OCI-LY1 (cell line): ENCODE measurements at regions not wholly inside any gene's neighbourhood (a gene's known extent, or its start where the extent isn't known, plus 50 kb on each side); places are given as distances from the start of the nearest gene placed in this dataset.

Source experiments
- H2AFZ ChIP-seq: fragments of 200-600 bp; sonication (generic), shearing (Covaris generic); 2 replicates; pipeline ENCODE4 v1.6.0; 2014; ENCODE audit warnings: antibody characterized with exemption, mild to moderate bottlenecking, low read length
- H3F3A ChIP-seq: fragments of 200-600 bp; sonication (generic), shearing (Covaris generic); 2 replicates; pipeline ENCODE4 v1.6.0; 2014; ENCODE audit warnings: mild to moderate bottlenecking, antibody characterized with exemption, low read length, moderate library complexity; ENCODE audit not compliant: insufficient read depth
- H3K27ac ChIP-seq: fragments of 200-600 bp; sonication (generic); 2 replicates; pipeline ENCODE4 v1.5.1; 2014; ENCODE audit warnings: low read length, mixed run types, mild to moderate bottlenecking, low read depth; ENCODE audit not compliant: poor library complexity, severe bottlenecking
- H3K27me3 ChIP-seq: fragments of 200-600 bp; sonication (generic); 2 replicates; pipeline ENCODE4 v1.6.0; 2014; ENCODE audit warnings: antibody characterized with exemption, mild to moderate bottlenecking, low read length, moderate library complexity; ENCODE audit not compliant: insufficient read depth
- H3K36me3 ChIP-seq: fragments of 200-600 bp; sonication (generic); 2 replicates; pipeline ENCODE4 v1.6.1; 2014; ENCODE audit warnings: mild to moderate bottlenecking, antibody characterized with exemption, low read length, moderate library complexity, mixed read lengths; ENCODE audit not compliant: insufficient read depth
- H3K4me1 ChIP-seq: fragments of 200-600 bp; sonication (generic); 2 replicates; pipeline ENCODE4 v1.5.1; 2014; ENCODE audit warnings: mild to moderate bottlenecking, low read length, moderate library complexity; ENCODE audit not compliant: insufficient read depth, severe bottlenecking
- H3K4me2 ChIP-seq: fragments of 200-600 bp; sonication (generic), shearing (Covaris generic); 2 replicates; pipeline ENCODE4 v1.6.1; 2014; ENCODE audit warnings: low read length
- H3K4me3 ChIP-seq: fragments of 200-600 bp; sonication (generic); 2 replicates; pipeline ENCODE4 v1.5.1; 2014; ENCODE audit warnings: low read length, low read depth, mild to moderate bottlenecking, mixed read lengths; ENCODE audit not compliant: poor library complexity, severe bottlenecking
- H3K79me2 ChIP-seq: fragments of 200-600 bp; shearing (Covaris generic); 2 replicates; pipeline ENCODE4 v1.6.1; 2016; ENCODE audit warnings: mixed run types, low read length, mixed read lengths; ENCODE audit not compliant: insufficient read depth
- H3K9ac ChIP-seq: fragments of 200-600 bp; sonication (generic), shearing (Covaris generic); 2 replicates; pipeline ENCODE4 v1.6.1; 2014; ENCODE audit warnings: mild to moderate bottlenecking, low read length, mixed read lengths
- H3K9me2 ChIP-seq: fragments of 200-600 bp; sonication (generic), shearing (Covaris generic); 2 replicates; pipeline ENCODE4 v1.6.1; 2014; ENCODE audit warnings: low read depth, mild to moderate bottlenecking, low read length, mixed read lengths
- H3K9me3 ChIP-seq: fragments of 200-600 bp; shearing (Covaris generic); 2 replicates; pipeline ENCODE4 v1.6.1; 2014; ENCODE audit warnings: low read length, mixed read lengths
- H4K20me1 ChIP-seq: fragments of 200-600 bp; sonication (generic), shearing (Covaris generic); 2 replicates; pipeline ENCODE4 v1.6.0; 2016; ENCODE audit warnings: mild to moderate bottlenecking, low read length; ENCODE audit not compliant: insufficient read depth
- EZH2 ChIP-seq: fragments of 200-600 bp; sonication (generic), shearing (Covaris generic); IDR thresholded peaks from 2 replicates; pipeline ENCODE4 v1.8.0; 2017; ENCODE audit warnings: borderline replicate concordance, mixed run types, mild to moderate bottlenecking, antibody characterized with exemption, low read length, moderate library complexity, mixed read lengths
- TF ChIP-seq, protein P1 (sequence below): fragments of 200-600 bp; sonication (generic), shearing (Covaris generic); IDR thresholded peaks from 2 replicates; pipeline ENCODE4 v1.5.1; 2017; ENCODE audit warnings: mild to moderate bottlenecking, antibody characterized with exemption, low read length, moderate library complexity, mixed read lengths

DNA sequence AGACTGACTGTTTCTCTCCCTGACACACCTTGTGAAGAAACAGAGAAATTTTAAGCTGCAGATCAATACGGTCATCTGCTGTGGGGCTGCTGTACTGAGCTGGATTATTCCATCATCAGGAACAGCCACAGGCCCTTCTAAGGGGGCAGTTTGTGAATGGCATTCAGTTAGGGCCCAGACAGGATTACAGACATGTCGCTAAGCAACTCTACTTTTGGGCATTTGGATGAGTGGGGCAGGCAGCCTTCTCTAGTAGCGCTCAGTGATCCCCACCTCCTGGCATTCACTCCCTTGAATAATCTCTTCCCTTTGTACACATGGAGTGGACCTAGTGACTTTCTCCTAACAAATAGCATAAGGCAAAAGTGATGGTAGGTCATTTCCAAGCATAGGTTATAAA, 144.4 kb upstream of the RARB start:
- Histone ChIP-seq H3K27me3 (no peaks in the 10 kb centered on the region), H3K4me1 (no peaks in the 10 kb centered on the region), H3K4me2 (no peak overlapping the region), H3K36me3 (no peaks in the 10 kb centered on the region), H3K9me2 (no peaks in the 10 kb centered on the region), H3K27ac (no peak overlapping the region), H3F3A (no peaks in the 10 kb centered on the region), H3K9ac (no peak overlapping the region), H3K9me3 (no peaks in the 10 kb centered on the region), H4K20me1 (no peaks in the 10 kb centered on the region), H3K79me2 (no peaks in the 10 kb centered on the region), H3K4me3 (no peak overlapping the region), H2AFZ (no peak overlapping the region)
- TF ChIP-seq, protein P1, sequence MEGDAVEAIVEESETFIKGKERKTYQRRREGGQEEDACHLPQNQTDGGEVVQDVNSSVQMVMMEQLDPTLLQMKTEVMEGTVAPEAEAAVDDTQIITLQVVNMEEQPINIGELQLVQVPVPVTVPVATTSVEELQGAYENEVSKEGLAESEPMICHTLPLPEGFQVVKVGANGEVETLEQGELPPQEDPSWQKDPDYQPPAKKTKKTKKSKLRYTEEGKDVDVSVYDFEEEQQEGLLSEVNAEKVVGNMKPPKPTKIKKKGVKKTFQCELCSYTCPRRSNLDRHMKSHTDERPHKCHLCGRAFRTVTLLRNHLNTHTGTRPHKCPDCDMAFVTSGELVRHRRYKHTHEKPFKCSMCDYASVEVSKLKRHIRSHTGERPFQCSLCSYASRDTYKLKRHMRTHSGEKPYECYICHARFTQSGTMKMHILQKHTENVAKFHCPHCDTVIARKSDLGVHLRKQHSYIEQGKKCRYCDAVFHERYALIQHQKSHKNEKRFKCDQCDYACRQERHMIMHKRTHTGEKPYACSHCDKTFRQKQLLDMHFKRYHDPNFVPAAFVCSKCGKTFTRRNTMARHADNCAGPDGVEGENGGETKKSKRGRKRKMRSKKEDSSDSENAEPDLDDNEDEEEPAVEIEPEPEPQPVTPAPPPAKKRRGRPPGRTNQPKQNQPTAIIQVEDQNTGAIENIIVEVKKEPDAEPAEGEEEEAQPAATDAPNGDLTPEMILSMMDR: no peak
- no peak for TF ChIP-seq EZH2

DNA sequence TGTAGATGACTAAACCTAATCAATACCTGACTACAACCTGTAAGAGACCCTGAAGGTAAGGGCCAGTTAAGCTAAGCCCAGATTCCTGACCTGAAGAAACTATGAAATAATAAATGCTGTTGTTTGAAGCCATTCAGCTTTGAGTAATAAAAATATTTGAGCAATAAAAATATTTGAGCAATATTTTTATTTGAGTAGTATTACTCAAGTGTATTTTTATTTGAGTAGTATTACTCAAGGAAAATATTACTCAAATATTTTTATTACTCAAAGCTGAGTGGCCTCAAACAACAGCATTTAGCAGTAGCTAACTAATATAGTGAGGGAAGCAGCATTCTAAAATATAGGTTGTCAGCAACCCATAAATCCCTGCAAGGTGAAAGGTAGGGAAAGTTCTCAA, 143.8 kb upstream of the RARB start:
- TF ChIP-seq, protein P1: no peak
- no peak for TF ChIP-seq EZH2
- Histone ChIP-seq H3K27me3 (no peaks in the 10 kb centered on the region), H3K9me3 (no peaks in the 10 kb centered on the region), H3K4me1 (no peaks in the 10 kb centered on the region), H3K9me2 (no peaks in the 10 kb centered on the region), H3K4me3 (no peak overlapping the region), H4K20me1 (no peaks in the 10 kb centered on the region), H3K27ac (no peak overlapping the region), H2AFZ (no peak overlapping the region), H3K9ac (no peak overlapping the region), H3K79me2 (no peaks in the 10 kb centered on the region), H3K36me3 (no peaks in the 10 kb centered on the region), H3F3A (no peaks in the 10 kb centered on the region), H3K4me2 (no peak overlapping the region)

DNA sequence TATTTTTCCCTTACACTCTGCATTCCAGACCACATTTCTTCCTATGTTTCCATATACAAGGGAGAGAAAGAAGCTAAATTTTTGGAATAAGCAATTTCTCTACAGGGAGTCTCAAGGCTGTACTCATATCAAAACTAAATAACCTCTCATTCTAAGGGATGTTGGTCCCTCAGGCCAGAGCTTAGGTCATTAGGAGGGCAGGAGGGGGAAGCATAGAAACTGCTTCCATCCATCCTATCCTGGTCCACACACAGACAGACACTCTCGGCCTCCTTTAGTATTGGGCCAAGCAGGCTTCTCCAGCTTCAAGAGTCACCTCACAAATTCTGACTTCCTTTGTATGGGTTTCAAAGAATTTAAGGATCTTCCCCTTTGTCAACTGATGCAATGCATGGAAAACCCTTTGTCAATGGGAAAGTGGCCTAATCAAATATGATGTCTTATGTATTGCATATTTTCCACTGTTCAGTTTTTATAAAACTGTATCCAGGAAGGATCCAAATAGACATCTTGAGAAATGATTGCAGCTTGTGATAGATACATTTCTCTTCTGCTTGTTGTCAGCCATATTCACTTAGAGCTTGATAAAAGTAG, 140.7 kb upstream of the RARB start:
- no peaks in the 10 kb centered on the region for H3K9me2 ChIP-seq
- no peak overlapping the region for H3K4me3 ChIP-seq
- no peaks in the 10 kb centered on the region for H3K4me1 ChIP-seq
- H4K20me1 ChIP-seq: no peaks in the 10 kb centered on the region
- no peaks in the 10 kb centered on the region for H3K27me3 ChIP-seq
- H3K27ac ChIP-seq: no peak overlapping the region
- H3K9ac ChIP-seq: no peak overlapping the region
- H3K4me2 ChIP-seq: no peak overlapping the region
- no peak overlapping the region for H2AFZ ChIP-seq
- H3K36me3 ChIP-seq: no peaks in the 10 kb centered on the region
- TF ChIP-seq, protein P1: no peak
- H3K9me3 ChIP-seq: no peaks in the 10 kb centered on the region
- H3K79me2 ChIP-seq: no peaks in the 10 kb centered on the region
- H3F3A ChIP-seq: no peaks in the 10 kb centered on the region
